B cell (primary cell): ENCODE measurements at regions not wholly inside any gene's neighbourhood (a gene's known extent, or its start where the extent isn't known, plus 50 kb on each side); places are given as distances from the start of the nearest gene placed in this dataset.

Experiments
- ATAC-seq: fragments of 200-7000 bp; cut with Tn5 transposase; one replicate; pipeline ENCODE4 v1.10.0; 2021; ENCODE audit warnings: low read depth, mild to moderate bottlenecking, moderate number of reproducible peaks, moderate library complexity
- CTCF ChIA-PET: fragments of 350-600 bp; sonication (Branson Sonifier 250); formaldehyde crosslinking; loops from one replicate; lab custom pipeline; 2021; ENCODE audit warnings: antibody characterized with exemption, inconsistent platforms; lab: Charles Lee
- POLR2A ChIA-PET: fragments of 350-600 bp; sonication (Branson Sonifier 250); formaldehyde crosslinking; loops from one replicate; lab custom pipeline; 2021; ENCODE audit warnings: antibody characterized with exemption; lab: Charles Lee
- DNase-seq: peaks from one replicate; pipeline ENCODE4 v3.0.0; 2013
- H2AFZ ChIP-seq: 2 replicates; pipeline ENCODE4 v1.6.1; 2012; ENCODE audit warnings: mild to moderate bottlenecking, low read depth, low read length; ENCODE audit not compliant: insufficient read depth, poor library complexity, severe bottlenecking
- H3K27ac ChIP-seq, 2 donors: 1 replicate in 1 of 2; 2 replicates in 1 of 2; pipeline ENCODE4 v1.5.1; 2012 to 2013; ENCODE audit warnings: low read length in 2 of 2, mild to moderate bottlenecking in 2 of 2, moderate library complexity in 1 of 2
- H3K27me3 ChIP-seq, 4 experiments: fragments of 200-600 bp in 1 of 4; sonication (generic) in 1 of 4; replicated peaks in 1 of 4; 1 replicate in 2 of 4; 2 replicates in 2 of 4; pipeline versions ENCODE4 v1.6.1 to v1.7.0; 2013 to 2016; ENCODE audit warnings: low read length in 3 of 4, mild to moderate bottlenecking in 2 of 4, mixed read lengths in 1 of 4, moderate library complexity in 1 of 4; ENCODE audit not compliant: insufficient read depth in 4 of 4, control insufficient read depth in 3 of 4; ENCODE audit errors: control extremely low read depth in 1 of 4
- H3K36me3 ChIP-seq, 2 experiments: replicated peaks in 1 of 2; 1 replicate in 1 of 2; 2 replicates in 1 of 2; pipeline versions ENCODE4 v1.6.1 to v1.7.1; 2013; ENCODE audit warnings: low read length in 1 of 2; ENCODE audit not compliant: insufficient read depth in 2 of 2, control insufficient read depth in 1 of 2; ENCODE audit errors: control extremely low read depth in 1 of 2, extremely low read depth in 1 of 2
- H3K4me1 ChIP-seq, 2 donors: fragments of 200-600 bp in 1 of 2; sonication (generic) in 1 of 2; 1 replicate in 1 of 2; 2 replicates in 1 of 2; pipeline versions ENCODE4 v1.5.1 to v1.6.1; 2013 to 2017; ENCODE audit warnings: low read length in 2 of 2; ENCODE audit not compliant: control insufficient read depth in 2 of 2, insufficient read depth in 2 of 2
- H3K4me2 ChIP-seq: replicated peaks from 2 replicates; pipeline ENCODE3; 2012; ENCODE audit warnings: mild to moderate bottlenecking, low read depth, low read length; ENCODE audit not compliant: poor library complexity, severe bottlenecking
- H3K4me3 ChIP-seq, 5 experiments: fragments of 200-600 bp in 1 of 5; sonication (generic) in 1 of 5; 1 replicate in 3 of 5; 2 replicates in 2 of 5; pipeline versions ENCODE4 v1.5.1 to v1.7.0; 2011 to 2016; ENCODE audit warnings: low read length in 4 of 5, mild to moderate bottlenecking in 4 of 5, low read depth in 2 of 5, control low read depth in 1 of 5, moderate library complexity in 1 of 5; ENCODE audit not compliant: insufficient read depth in 1 of 5; ENCODE audit errors: control extremely low read depth in 1 of 5, extremely low read depth in 1 of 5
- H3K79me2 ChIP-seq: fragments of 200-600 bp; sonication (generic); one replicate; pipeline ENCODE4 v1.6.0; 2016; ENCODE audit warnings: low read length; ENCODE audit not compliant: control insufficient read depth, insufficient read depth
- H3K9ac ChIP-seq: fragments of 200-600 bp; sonication (generic); 2 replicates; pipeline ENCODE4 v1.6.1; 2017; ENCODE audit warnings: mild to moderate bottlenecking, low read length, moderate library complexity
- H3K9me3 ChIP-seq, 3 donors: one replicate each; pipeline versions ENCODE4 v1.6.1 to v1.7.1; 2013; ENCODE audit warnings: low read length in 2 of 3; ENCODE audit not compliant: control insufficient read depth in 2 of 3, insufficient read depth in 1 of 3; ENCODE audit errors: control extremely low read depth in 1 of 3
- H4K20me1 ChIP-seq: 2 replicates; pipeline ENCODE4 v1.6.0; 2012; ENCODE audit warnings: mild to moderate bottlenecking, low read length; ENCODE audit not compliant: insufficient read depth, control insufficient read depth, poor library complexity, severe bottlenecking
- H3K27ac Mint-ChIP-seq: one replicate; pipeline ENCODE4 v1.8.0; 2021; ENCODE audit warnings: mixed read lengths
- H3K27me3 Mint-ChIP-seq: one replicate; pipeline ENCODE4 v1.8.0; 2021; ENCODE audit warnings: mixed read lengths
- H3K4me1 Mint-ChIP-seq: one replicate; pipeline ENCODE4 v1.8.0; 2021; ENCODE audit warnings: mixed read lengths
- H3K4me3 Mint-ChIP-seq: one replicate; pipeline ENCODE4 v1.8.0; 2021; ENCODE audit warnings: mixed read lengths
- H3K9me3 Mint-ChIP-seq: one replicate; pipeline ENCODE4 v1.8.0; 2022; ENCODE audit warnings: mixed read lengths; ENCODE audit not compliant: insufficient read depth
- CTCF ChIP-seq: fragments of 200-600 bp; IDR thresholded peaks from one replicate; pipeline ENCODE4 v1.8.0; 2022; ENCODE audit warnings: antibody characterized with exemption, mild to moderate bottlenecking
- EZH2 ChIP-seq: IDR thresholded peaks from 2 replicates; pipeline ENCODE4 v1.6.1; 2012; ENCODE audit warnings: borderline replicate concordance, low read depth, mild to moderate bottlenecking, moderate library complexity, low read length; ENCODE audit not compliant: insufficient read depth, poor library complexity, severe bottlenecking
- WGBS: methylation state at CpG from one replicate; pipeline ENCODE4 v1.1.5; 2013; ENCODE audit warnings: missing lambda C conversion rate; ENCODE audit not compliant: insufficient coverage; 5-methylcytosine and 5-hydroxymethylcytosine counted together
- intact Hi-C: fragments of 100-400 bp; cut with micrococcal nuclease; formaldehyde crosslinking; loops from one replicate; pipeline ENCODE4 v1.10.0; 2022

GRCh38 chr11:45715418-45715817 lies 50.0 kb upstream of the CHST1 start:
- H3K27ac ChIP-seq, result no peak overlapping the region
- no peak overlapping the region for H3K4me2 ChIP-seq
- TF ChIP-seq EZH2 (no peak), CTCF (no peak)
- H4K20me1 ChIP-seq, result no peaks in the 10 kb centered on the region
- H3K4me3 Mint-ChIP-seq, result no peak overlapping the region
- no peaks in the 10 kb centered on the region for H3K4me1 Mint-ChIP-seq
- no peaks in the 10 kb centered on the region for H3K9me3 ChIP-seq
- no CpG with 5 or more reads among the region's 2 CpGs for WGBS
- ChIA-PET POLR2A (no interaction called here), CTCF (no interaction called here)
- no peak for ATAC-seq
- H3K36me3 ChIP-seq, result no peaks in the 10 kb centered on the region
- H3K4me1 ChIP-seq, result no peaks in the 10 kb centered on the region
- no peak overlapping the region for H3K4me3 ChIP-seq
- H3K79me2 ChIP-seq, result no peaks in the 10 kb centered on the region
- intact Hi-C loops, result no loop called here
- no peak overlapping the region for H2AFZ ChIP-seq
- DNase-seq, result no peak
- H3K27ac Mint-ChIP-seq, result no peak overlapping the region
- no peak overlapping the region for H3K9ac ChIP-seq
- H3K27me3 ChIP-seq, result peaks cover 0 to 23% (median 4%) of the 10 kb centered on the region in 4 experiments
- peaks cover 41% of the 10 kb centered on the region for H3K27me3 Mint-ChIP-seq
- H3K9me3 Mint-ChIP-seq, result no peaks in the 10 kb centered on the region
